ENCODE measurements at regions not wholly inside any gene's neighbourhood (a gene's known extent, or its start where the extent isn't known, plus 50 kb on each side); places are given as distances from the start of the nearest gene placed in this dataset.

GRCh38 chr2:189268763-189269162, 89.2 kb upstream of the COL5A2 start:
- TF ChIP-seq CTCF (IDR thresholded peaks at IDR 0.05), result no peak

- TF ChIP-seq CTCF (IDR thresholded peaks at IDR 0.05), result no peak
Observed at GRCh38 chr2:189273734-189274133, 94.2 kb upstream of the COL5A2 start.

- no peak for TF ChIP-seq CTCF (IDR thresholded peaks at IDR 0.05)
Observed at GRCh38 chr2:189274361-189274760, 94.8 kb upstream of the COL5A2 start.

GRCh38 chr2:189276277-189276676, 96.7 kb upstream of the COL5A2 start:
- no peak for TF ChIP-seq CTCF (IDR thresholded peaks at IDR 0.05)

GRCh38 chr2:189281201-189281600, 101.6 kb upstream of the COL5A2 start:
- TF ChIP-seq CTCF (IDR thresholded peaks at IDR 0.05), result no peak

- TF ChIP-seq CTCF (IDR thresholded peaks at IDR 0.05), result no peak
Observed at GRCh38 chr2:189285349-189285748, 105.8 kb upstream of the COL5A2 start.

- TF ChIP-seq CTCF (IDR thresholded peaks at IDR 0.05), result no peak
Observed at GRCh38 chr2:189285962-189286645, 106.5 kb upstream of the COL5A2 start.

- TF ChIP-seq CTCF (IDR thresholded peaks at IDR 0.05), result no peak
Observed at GRCh38 chr2:189287363-189287762, 107.8 kb upstream of the COL5A2 start.
